GM10248 (cell line): ENCODE measurements at regions not wholly inside any gene's neighbourhood (a gene's known extent, or its start where the extent isn't known, plus 50 kb on each side); places are given as distances from the start of the nearest gene placed in this dataset.
"Not testable (repeated sequence)": the region's sequence is repeated elsewhere in the genome, so short reads cannot be mapped to it uniquely, and the experiment has no call there.

Experiments used
- CTCF ChIA-PET: fragments of 300-600 bp; sonication (Branson Sonifier 250); formaldehyde crosslinking; extraction: SDS; loops from one replicate; lab custom pipeline; 2021; ENCODE audit warnings: antibody characterized with exemption; lab: Yijun Ruan, JAX
- POLR2A ChIA-PET: fragments of 350-650 bp; sonication (Branson Sonifier 250); formaldehyde crosslinking; extraction: SDS; loops from one replicate; lab custom pipeline; 2020; ENCODE audit warnings: antibody characterized with exemption; lab: Yijun Ruan, JAX
- DNase-seq: peaks from one replicate; pipeline ENCODE4 v3.0.0; 2012; ENCODE audit errors: extremely low spot score
- CTCF ChIP-seq: IDR thresholded peaks from 2 replicates; pipeline ENCODE4 v1.5.1; 2012; ENCODE audit warnings: mild to moderate bottlenecking, low read depth; ENCODE audit errors: extremely low read depth, missing control alignments, control extremely low read depth

- DNase-seq: no peak
- CTCF ChIA-PET: interaction anchor here (1.6 kb wide), 1 partner anchor 10 kb away, joined by 5 read pairs; no protein-coding TSS in a partner anchor
- POLR2A ChIA-PET: no interaction called here
- no peak for TF ChIP-seq CTCF
These were observed 92.1 kb upstream of the GRK3 start for GRCh38 chr22:25472382-25472781.

DNA sequence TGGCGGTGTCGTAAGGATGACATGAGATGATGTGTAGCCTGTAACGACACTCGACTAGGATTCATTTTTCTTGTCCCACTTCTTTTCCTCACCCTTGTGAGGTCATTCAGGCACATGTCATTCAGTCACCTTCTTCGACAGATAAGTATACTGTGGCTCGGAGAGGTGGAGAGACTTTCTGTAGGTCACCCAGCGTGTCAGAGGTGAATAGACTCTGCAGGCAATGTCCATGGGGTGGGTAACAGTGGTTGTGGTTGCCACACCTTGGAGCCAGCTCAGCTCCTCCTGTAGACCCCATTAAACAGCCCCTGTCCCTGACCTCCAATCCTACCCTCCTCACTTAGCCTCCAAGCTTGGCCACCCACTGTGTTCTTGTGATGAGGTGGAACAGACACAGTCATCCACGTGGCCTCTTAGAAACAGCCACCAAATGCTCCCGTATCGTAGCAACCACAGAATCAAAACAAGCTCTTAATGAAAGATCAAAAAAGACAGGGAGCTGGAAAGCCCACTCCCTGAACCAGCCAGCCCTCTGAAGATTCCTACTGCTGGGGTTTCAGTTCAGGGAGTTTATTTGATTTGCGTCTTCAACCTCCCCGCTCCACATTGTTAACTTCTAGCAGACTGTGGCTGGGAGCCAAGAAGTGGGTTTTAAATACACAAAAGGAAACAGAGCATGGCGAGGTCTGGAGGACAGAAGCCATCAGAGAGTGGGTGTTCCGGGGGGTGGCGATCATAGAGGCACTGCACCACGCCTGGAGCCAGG, 89.0 kb upstream of the GRK3 start:
- no peak for DNase-seq
- CTCF ChIA-PET: interaction anchor here (1.2 to 2.1 kb wide), 4 partner anchors 10 to 297 kb away, joined by 3 to 4 read pairs (median 4); no protein-coding TSS in a partner anchor
- TF ChIP-seq CTCF: no peak
- POLR2A ChIA-PET: no interaction called here

DNA sequence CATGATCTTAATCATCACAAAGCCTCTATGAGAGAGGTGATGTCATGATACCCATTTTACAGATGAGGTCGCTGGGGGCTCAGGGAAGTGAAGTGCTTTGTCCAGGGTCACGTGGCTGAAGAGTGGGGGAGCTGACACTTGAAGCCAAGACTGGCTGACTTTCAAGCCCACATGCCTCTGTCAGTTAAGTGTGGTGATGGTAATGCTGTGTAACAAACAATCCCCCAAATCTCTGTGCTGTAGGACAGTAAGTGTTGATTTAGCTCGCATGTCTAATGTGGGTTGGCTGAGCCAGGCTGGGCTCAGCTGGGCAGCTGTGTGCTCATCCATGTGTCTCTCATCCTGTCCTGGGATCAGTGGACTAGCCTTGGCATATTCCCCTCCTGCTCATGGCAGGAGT, 87.1 kb upstream of the GRK3 start:
- DNase-seq: no peak
- ChIA-PET POLR2A (no interaction called here), CTCF (interaction anchor here (1.2 to 1.6 kb wide), 3 partner anchors 9 to 296 kb away, joined by 4 to 6 read pairs (median 6); no protein-coding TSS in a partner anchor)
- TF ChIP-seq CTCF: no peak

- TF ChIP-seq CTCF: no peak
These were observed 86.4 kb upstream of the GRK3 start for GRCh38 chr22:25478111-25478510.

GRCh38 chr22:25478528-25478927, 85.9 kb upstream of the GRK3 start:
- ChIA-PET CTCF (interaction anchor here (1.1 to 1.5 kb wide), 4 partner anchors 16 to 294 kb away, joined by 3 to 5 read pairs (median 4); no protein-coding TSS in a partner anchor), POLR2A (no interaction called here)
- no peak for TF ChIP-seq CTCF
- no peak for DNase-seq

More at GRCh38 chr22:25478111-25478510, 86.4 kb upstream of the GRK3 start:
- POLR2A ChIA-PET: no interaction called here
- DNase-seq: no peak
- CTCF ChIA-PET: interaction anchor here (1.1 to 1.5 kb wide), 4 partner anchors 16 to 295 kb away, joined by 3 to 5 read pairs (median 4); no protein-coding TSS in a partner anchor

GRCh38 chr22:25480868-25481267, 83.6 kb upstream of the GRK3 start:
- CTCF ChIA-PET: interaction anchor here (0.7 kb wide), 1 partner anchor 18 kb away, joined by 3 read pairs; no protein-coding TSS in a partner anchor
- POLR2A ChIA-PET, DNase-seq: not testable (repeated sequence)
